ENCODE measurements at regions not wholly inside any gene's neighbourhood (a gene's known extent, or its start where the extent isn't known, plus 50 kb on each side); places are given as distances from the start of the nearest gene placed in this dataset.
"Not testable (repeated sequence)": the region's sequence is repeated elsewhere in the genome, so short reads cannot be mapped to it uniquely, and the experiment has no call there.

DNA sequence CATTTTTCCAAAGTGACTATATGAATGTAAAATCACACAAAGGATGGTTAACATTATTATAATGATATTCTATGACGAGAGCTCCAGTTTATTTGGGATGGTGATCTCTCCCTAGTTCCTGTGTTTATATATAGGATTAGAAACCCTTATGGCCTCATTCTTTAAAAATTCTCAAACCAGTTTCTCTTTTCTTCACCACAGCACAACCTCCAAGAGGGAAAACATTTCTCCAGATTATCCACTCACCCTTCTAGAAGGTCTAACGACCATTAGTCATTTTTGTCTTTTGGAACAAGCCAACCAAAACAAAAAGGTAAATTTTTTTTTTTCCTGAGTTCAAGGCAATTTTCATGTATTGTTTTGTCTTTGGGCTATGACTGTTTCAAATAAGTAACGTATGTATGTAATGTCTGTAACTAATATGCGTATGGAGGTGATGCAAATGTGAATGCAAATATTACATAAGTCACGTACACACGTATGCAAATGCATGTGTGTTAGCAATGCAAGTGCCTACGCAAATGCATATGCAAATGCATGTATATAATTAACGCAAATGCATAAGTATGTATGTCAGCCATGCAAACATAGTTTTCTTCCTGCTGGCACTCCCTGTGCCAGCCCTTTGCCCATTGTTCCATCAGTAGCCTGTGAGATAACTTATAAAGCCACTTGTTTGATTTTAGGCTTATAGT is 72.5 kb upstream of the MORC3 start:
- DNase-seq: no peak

DNA sequence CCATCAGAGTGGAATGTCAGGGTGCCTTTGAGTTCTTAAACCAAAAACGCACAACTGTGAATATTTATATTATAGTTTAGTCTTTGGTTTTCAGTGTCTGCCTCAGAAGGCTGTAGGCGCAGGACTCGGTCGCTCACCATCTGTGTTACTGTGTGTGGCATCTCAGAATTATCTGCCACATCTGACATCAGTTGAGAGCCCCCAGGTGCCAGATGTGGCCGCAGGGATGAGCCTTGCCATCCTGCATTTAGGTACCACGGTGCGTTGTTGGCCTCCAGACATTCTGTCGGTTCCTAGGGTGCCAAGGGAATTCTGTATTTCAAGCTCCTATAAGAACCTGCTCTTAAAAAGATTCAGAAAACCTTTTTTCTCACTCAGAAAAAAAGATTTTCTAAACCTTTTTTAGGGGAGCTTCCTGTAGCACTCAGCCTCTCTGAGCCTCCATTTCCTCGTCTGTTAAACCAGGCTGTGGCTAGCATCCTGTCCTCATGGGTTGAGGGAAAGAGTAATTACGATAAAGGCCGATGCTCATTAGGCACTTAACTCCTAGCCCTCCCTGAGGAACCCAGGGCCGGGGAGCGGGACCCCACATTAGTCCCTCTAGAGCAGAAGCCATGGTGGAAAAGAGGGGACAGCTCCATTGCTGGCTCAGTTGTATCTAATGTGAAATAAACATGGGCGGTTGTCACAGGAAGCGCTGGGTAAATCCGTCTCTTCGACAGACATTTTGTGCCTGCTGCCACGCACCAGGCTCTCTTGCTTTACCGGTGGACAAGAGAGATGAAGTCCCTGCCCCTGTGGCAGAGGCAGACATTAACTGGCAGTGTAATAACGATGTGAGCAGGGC is 70.2 kb upstream of the MORC3 start:
- no peak for DNase-seq

DNA sequence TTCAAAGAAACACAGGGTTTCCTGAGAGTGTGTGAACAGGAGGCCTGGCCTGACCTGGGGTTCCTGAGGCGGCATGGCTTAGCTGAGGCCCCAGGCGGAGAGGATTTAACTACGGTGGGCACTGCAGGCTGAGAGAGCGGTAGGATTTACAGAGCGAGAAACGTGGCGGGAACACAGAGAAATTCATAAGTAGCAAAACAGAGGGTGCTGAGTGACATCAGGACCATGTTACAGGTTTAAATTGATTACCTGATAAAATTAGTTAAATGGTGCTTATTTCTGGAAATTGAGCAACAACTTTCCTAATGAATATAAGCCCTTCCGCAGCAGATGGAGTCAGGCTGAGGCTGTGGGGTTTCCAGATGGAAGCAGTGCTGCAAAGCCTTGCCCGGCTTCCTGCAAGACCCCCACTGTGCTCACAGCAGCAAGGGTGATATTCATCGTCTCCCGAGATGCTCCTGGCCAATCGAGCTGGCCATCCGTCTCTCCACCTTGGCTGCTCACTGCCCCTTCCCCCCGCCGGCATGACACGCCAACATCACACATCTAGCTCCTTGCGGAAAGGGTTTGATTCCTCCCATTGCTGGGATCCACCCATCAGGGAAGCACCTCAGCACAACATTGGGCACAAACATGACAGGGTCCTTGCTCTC is 69.4 kb upstream of the MORC3 start:
- no peak for DNase-seq

- no peak for DNase-seq
Measured at GRCh38 chr21:36254106-36254941, 65.7 kb upstream of the MORC3 start.

- DNase-seq: no peak
Measured at GRCh38 chr21:36255663-36256062, 64.3 kb upstream of the MORC3 start.

DNA sequence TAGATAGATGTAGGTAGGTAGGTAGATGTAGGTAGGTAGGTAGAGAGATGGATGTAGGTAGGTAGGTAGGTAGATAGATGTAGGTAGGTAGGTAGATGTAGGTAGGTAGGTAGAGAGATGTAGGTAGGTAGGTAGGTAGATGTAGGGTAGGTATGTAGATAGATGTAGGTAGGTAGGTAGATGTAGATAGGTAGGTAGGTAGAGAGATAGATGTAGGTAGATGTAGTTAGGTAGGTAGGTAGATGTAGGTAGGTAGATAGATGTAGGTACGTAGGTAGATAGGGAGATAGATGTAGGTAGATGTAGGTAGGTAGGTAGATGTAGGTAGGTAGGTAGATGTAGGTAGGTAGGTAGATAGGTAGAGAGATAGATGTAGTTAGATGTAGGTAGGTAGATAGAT is 62.3 kb upstream of the MORC3 start:
- no peak for DNase-seq

GRCh38 chr21:36260030-36260787 is 59.8 kb upstream of the MORC3 start:
- DNase-seq: peak; percentile 56

GRCh38 chr21:36260802-36261201 is 59.2 kb upstream of the MORC3 start:
- DNase-seq: no peak

DNA sequence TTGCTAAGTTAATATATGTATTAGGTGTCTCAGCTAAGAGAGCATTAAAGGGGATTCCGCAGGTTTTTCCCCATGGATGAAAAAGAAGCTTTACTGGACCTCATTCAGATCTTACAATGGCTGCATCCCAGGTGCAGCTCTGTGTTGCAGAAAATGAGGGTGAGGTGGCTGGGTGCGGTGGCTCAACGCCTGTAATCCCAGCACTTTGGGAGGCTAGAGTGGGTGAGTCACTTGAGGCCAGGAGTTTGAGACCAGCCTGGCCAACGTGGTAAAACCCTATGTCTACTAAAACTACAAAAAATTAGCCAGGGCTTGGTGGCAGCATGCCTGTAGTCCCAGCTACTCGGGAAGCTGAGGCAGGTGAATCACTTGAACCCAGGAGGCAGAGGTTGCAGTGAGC is 58.5 kb upstream of the MORC3 start:
- DNase-seq: no peak

DNA sequence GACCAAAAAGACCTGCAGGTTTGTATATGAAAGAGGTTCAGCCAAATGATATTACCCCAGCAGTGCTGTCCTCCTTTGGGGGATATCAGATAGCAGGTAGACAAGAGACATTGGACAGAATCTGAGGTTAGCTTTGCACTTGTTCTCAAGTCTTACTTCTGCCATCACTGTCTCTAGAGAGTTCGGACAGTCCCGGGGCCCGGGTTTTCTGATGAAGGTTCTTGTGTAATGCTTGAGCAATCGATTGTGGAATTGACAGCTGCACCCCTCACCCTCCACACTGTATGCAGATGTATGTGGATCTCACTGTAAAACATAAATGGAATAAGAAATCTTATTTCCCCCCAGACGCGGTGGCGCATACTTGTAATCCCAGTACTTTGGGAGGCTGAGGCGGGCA is 56.2 kb upstream of the MORC3 start:
- DNase-seq: no peak

DNA sequence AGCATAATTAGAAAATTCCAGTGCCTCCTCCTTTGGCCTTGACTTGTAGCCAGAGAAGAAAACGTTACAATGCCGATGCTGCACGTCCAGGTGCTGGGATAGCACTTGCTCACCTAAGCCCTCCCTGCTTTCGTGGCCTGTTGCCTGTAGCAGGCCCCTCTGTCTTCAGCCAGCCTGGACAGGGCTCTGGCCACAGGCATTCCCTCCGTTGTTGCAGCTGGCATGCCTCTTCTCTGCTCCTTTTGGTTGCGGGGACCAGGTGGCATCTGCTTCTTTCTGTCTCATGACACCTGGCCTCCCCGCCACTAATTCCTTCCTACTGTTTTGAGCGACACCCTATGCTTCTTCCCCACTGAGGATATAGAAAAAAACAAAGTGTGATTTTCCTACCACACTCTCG is 54.6 kb upstream of the MORC3 start:
- no peak for DNase-seq

DNA sequence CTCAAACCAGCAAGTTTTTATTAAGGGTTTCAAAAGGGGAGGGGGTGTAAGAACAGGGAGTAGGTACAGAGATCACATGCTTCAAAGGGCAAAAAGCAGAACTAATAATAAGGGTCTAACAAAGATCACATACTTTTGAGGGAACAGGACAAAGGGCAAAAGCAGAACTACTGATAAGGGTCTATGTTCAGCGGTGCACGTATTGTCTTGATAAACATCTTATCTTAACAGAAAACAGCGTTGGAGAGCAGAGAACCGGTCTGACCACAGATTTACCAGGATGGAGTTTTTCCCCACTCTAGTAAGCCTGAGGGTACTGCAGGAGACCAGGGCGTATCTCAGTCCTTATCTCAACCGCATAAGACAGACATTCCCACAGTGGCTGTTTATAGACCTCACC is 52.2 kb upstream of the MORC3 start:
- not testable (repeated sequence) for DNase-seq

GRCh38 chr21:36268264-36268663 is 51.7 kb upstream of the MORC3 start:
- not testable (repeated sequence) for DNase-seq

Data from DMS79 treated with DMSO at 0.1 percent for 48 hours (cell line).